ENCODE measurements at regions not wholly inside any gene's neighbourhood (a gene's known extent, or its start where the extent isn't known, plus 50 kb on each side); places are given as distances from the start of the nearest gene placed in this dataset.

- Histone ChIP-seq H3K9me3 (ENCODE audit: control insufficient read depth, low read length) (peaks cover 2% of the 10 kb centered on the region), H3K27me3 (ENCODE audit: control insufficient read depth, insufficient read depth) (no peaks in the 10 kb centered on the region), H3K4me1 (ENCODE audit: control insufficient read depth, insufficient read depth, low read length) (no peaks in the 10 kb centered on the region), H3K4me3 (ENCODE audit: low read length) (no peak overlapping the region), H3K27ac (ENCODE audit: low read length) (no peak overlapping the region)
- ATAC-seq = no peak
- no peak for DNase-seq
- intact Hi-C loops (cut with DNase I) = no loop called here
Measured at GRCh38 chr12:90399357-90399756, 555.6 kb downstream of the CCER1 start.

- H3K27ac ChIP-seq (ENCODE audit: low read length) = no peak overlapping the region
- no peaks in the 10 kb centered on the region for H3K4me1 ChIP-seq (ENCODE audit: control insufficient read depth, insufficient read depth, low read length)
- ATAC-seq (no peak), DNase-seq (no peak)
- no peak overlapping the region for H3K4me3 ChIP-seq (ENCODE audit: low read length)
- intact Hi-C loops (cut with DNase I) = no loop called here
- no peaks in the 10 kb centered on the region for H3K27me3 ChIP-seq (ENCODE audit: control insufficient read depth, insufficient read depth)
- peaks cover 2% of the 10 kb centered on the region for H3K9me3 ChIP-seq (ENCODE audit: control insufficient read depth, low read length)
Measured at GRCh38 chr12:90398285-90398836, 556.6 kb downstream of the CCER1 start.

GRCh38 chr12:90396556-90396955 is 558.4 kb downstream of the CCER1 start:
- DNase-seq = no peak

GRCh38 chr12:90393652-90394051 is 561.3 kb downstream of the CCER1 start:
- H3K27me3 ChIP-seq (ENCODE audit: control insufficient read depth, insufficient read depth) = no peaks in the 10 kb centered on the region
- no peak overlapping the region for H3K27ac ChIP-seq (ENCODE audit: low read length)
- no peak overlapping the region for H3K4me3 ChIP-seq (ENCODE audit: low read length)
- no peak for ATAC-seq
- no peaks in the 10 kb centered on the region for H3K4me1 ChIP-seq (ENCODE audit: control insufficient read depth, insufficient read depth, low read length)
- intact Hi-C loops (cut with DNase I) = no loop called here
- 98% methylated on average over 5 of the region's 5 CpGs for WGBS
- DNase-seq = no peak
- peaks cover 2% of the 10 kb centered on the region for H3K9me3 ChIP-seq (ENCODE audit: control insufficient read depth, low read length)

More at GRCh38 chr12:90396556-90396955, 558.4 kb downstream of the CCER1 start:
- intact Hi-C loops (cut with DNase I) = no loop called here
- ATAC-seq = no peak
- Histone ChIP-seq H3K27me3 (ENCODE audit: control insufficient read depth, insufficient read depth) (no peaks in the 10 kb centered on the region), H3K4me3 (ENCODE audit: low read length) (no peak overlapping the region), H3K9me3 (ENCODE audit: control insufficient read depth, low read length) (peaks cover 2% of the 10 kb centered on the region), H3K27ac (ENCODE audit: low read length) (no peak overlapping the region), H3K4me1 (ENCODE audit: control insufficient read depth, insufficient read depth, low read length) (no peaks in the 10 kb centered on the region)
- WGBS = 91% methylated on average over 1 of the region's 1 CpG

GRCh38 chr12:90393089-90393488 is 561.9 kb downstream of the CCER1 start:
- Histone ChIP-seq H3K9me3 (ENCODE audit: control insufficient read depth, low read length) (peaks cover 2% of the 10 kb centered on the region), H3K4me1 (ENCODE audit: control insufficient read depth, insufficient read depth, low read length) (no peaks in the 10 kb centered on the region), H3K4me3 (ENCODE audit: low read length) (no peak overlapping the region), H3K27ac (ENCODE audit: low read length) (no peak overlapping the region), H3K27me3 (ENCODE audit: control insufficient read depth, insufficient read depth) (no peaks in the 10 kb centered on the region)
- ATAC-seq (no peak), DNase-seq (no peak)
- over 99% methylated on average over 3 of the region's 3 CpGs for WGBS
- intact Hi-C loops (cut with DNase I) = no loop called here

- WGBS = 57% methylated on average over 2 of the region's 2 CpGs
Measured at GRCh38 chr12:90390947-90391346, 564.0 kb downstream of the CCER1 start.

GRCh38 chr12:90368081-90368480 is 586.9 kb downstream of the CCER1 start:
- intact Hi-C loops (cut with DNase I) = no loop called here
- no peaks in the 10 kb centered on the region for H3K9me3 ChIP-seq (ENCODE audit: control insufficient read depth, low read length)
- no peak for DNase-seq
- ATAC-seq = no peak
- H3K27ac ChIP-seq (ENCODE audit: low read length) = no peak overlapping the region
- WGBS = 88% methylated on average over 1 of the region's 1 CpG
- H3K27me3 ChIP-seq (ENCODE audit: control insufficient read depth, insufficient read depth) = no peaks in the 10 kb centered on the region
- H3K4me1 ChIP-seq (ENCODE audit: control insufficient read depth, insufficient read depth, low read length) = no peaks in the 10 kb centered on the region
- no peak overlapping the region for H3K4me3 ChIP-seq (ENCODE audit: low read length)

More at GRCh38 chr12:90390947-90391346, 564.0 kb downstream of the CCER1 start:
- no peak for ATAC-seq
- no peak overlapping the region for H3K27ac ChIP-seq (ENCODE audit: low read length)
- H3K4me1 ChIP-seq (ENCODE audit: control insufficient read depth, insufficient read depth, low read length) = no peaks in the 10 kb centered on the region
- H3K9me3 ChIP-seq (ENCODE audit: control insufficient read depth, low read length) = peaks cover 2% of the 10 kb centered on the region
- H3K27me3 ChIP-seq (ENCODE audit: control insufficient read depth, insufficient read depth) = no peaks in the 10 kb centered on the region
- H3K4me3 ChIP-seq (ENCODE audit: low read length) = no peak overlapping the region
- intact Hi-C loops (cut with DNase I) = no loop called here
- no peak for DNase-seq

- ATAC-seq = no peak
- no peak overlapping the region for H3K27ac ChIP-seq (ENCODE audit: low read length)
- intact Hi-C loops (cut with DNase I) = no loop called here
- whole genome bisulfite sequencing = 58% methylated on average over 2 of the region's 2 CpGs
- no peaks in the 10 kb centered on the region for H3K27me3 ChIP-seq (ENCODE audit: control insufficient read depth, insufficient read depth)
- DNase-seq = no peak
- no peaks in the 10 kb centered on the region for H3K9me3 ChIP-seq (ENCODE audit: control insufficient read depth, low read length)
- H3K4me1 ChIP-seq (ENCODE audit: control insufficient read depth, insufficient read depth, low read length) = no peaks in the 10 kb centered on the region
- H3K4me3 ChIP-seq (ENCODE audit: low read length) = no peak overlapping the region
Measured at GRCh38 chr12:90366286-90366685, 588.7 kb downstream of the CCER1 start.

GRCh38 chr12:90360300-90360699 is 594.7 kb downstream of the CCER1 start:
- no peak for ATAC-seq
- no peaks in the 10 kb centered on the region for H3K9me3 ChIP-seq (ENCODE audit: control insufficient read depth, low read length)

GRCh38 chr12:90355711-90356355 is 599.1 kb downstream of the CCER1 start:
- DNase-seq (no peak), ATAC-seq (no peak)
- no peaks in the 10 kb centered on the region for H3K9me3 ChIP-seq (ENCODE audit: control insufficient read depth, low read length)
- no peaks in the 10 kb centered on the region for H3K4me1 ChIP-seq (ENCODE audit: control insufficient read depth, insufficient read depth, low read length)
- no peak overlapping the region for H3K4me3 ChIP-seq (ENCODE audit: low read length)
- intact Hi-C loops (cut with DNase I) = no loop called here
- H3K27ac ChIP-seq (ENCODE audit: low read length) = no peak overlapping the region
- no peaks in the 10 kb centered on the region for H3K27me3 ChIP-seq (ENCODE audit: control insufficient read depth, insufficient read depth)
- WGBS = 88% methylated on average over 8 of the region's 8 CpGs

More at GRCh38 chr12:90360300-90360699, 594.7 kb downstream of the CCER1 start:
- Histone ChIP-seq H3K27me3 (ENCODE audit: control insufficient read depth, insufficient read depth) (no peaks in the 10 kb centered on the region), H3K27ac (ENCODE audit: low read length) (no peak overlapping the region), H3K4me1 (ENCODE audit: control insufficient read depth, insufficient read depth, low read length) (no peaks in the 10 kb centered on the region), H3K4me3 (ENCODE audit: low read length) (no peak overlapping the region)
- intact Hi-C loops (cut with DNase I) = no loop called here
- no peak for DNase-seq

- ATAC-seq (no peak), DNase-seq (no peak)
- H3K27ac ChIP-seq (ENCODE audit: low read length) = no peak overlapping the region
- no peaks in the 10 kb centered on the region for H3K27me3 ChIP-seq (ENCODE audit: control insufficient read depth, insufficient read depth)
- H3K4me3 ChIP-seq (ENCODE audit: low read length) = no peak overlapping the region
- WGBS = 86% methylated on average over 2 of the region's 2 CpGs
- intact Hi-C loops (cut with DNase I) = no loop called here
- H3K9me3 ChIP-seq (ENCODE audit: control insufficient read depth, low read length) = no peaks in the 10 kb centered on the region
- no peaks in the 10 kb centered on the region for H3K4me1 ChIP-seq (ENCODE audit: control insufficient read depth, insufficient read depth, low read length)
Measured at GRCh38 chr12:90343966-90344365, 611.0 kb downstream of the CCER1 start.

- 66% methylated on average over 2 of the region's 2 CpGs for WGBS
- H3K9me3 ChIP-seq (ENCODE audit: control insufficient read depth, low read length) = no peaks in the 10 kb centered on the region
- ATAC-seq = no peak
- DNase-seq = no peak
- no peaks in the 10 kb centered on the region for H3K4me1 ChIP-seq (ENCODE audit: control insufficient read depth, insufficient read depth, low read length)
- H3K27me3 ChIP-seq (ENCODE audit: control insufficient read depth, insufficient read depth) = no peaks in the 10 kb centered on the region
- H3K4me3 ChIP-seq (ENCODE audit: low read length) = no peak overlapping the region
- intact Hi-C loops (cut with DNase I) = no loop called here
- H3K27ac ChIP-seq (ENCODE audit: low read length) = no peak overlapping the region
Measured at GRCh38 chr12:90342081-90342480, 612.9 kb downstream of the CCER1 start.
